ENCODE measurements at regions not wholly inside any gene's neighbourhood (a gene's known extent, or its start where the extent isn't known, plus 50 kb on each side); places are given as distances from the start of the nearest gene placed in this dataset.

DNA sequence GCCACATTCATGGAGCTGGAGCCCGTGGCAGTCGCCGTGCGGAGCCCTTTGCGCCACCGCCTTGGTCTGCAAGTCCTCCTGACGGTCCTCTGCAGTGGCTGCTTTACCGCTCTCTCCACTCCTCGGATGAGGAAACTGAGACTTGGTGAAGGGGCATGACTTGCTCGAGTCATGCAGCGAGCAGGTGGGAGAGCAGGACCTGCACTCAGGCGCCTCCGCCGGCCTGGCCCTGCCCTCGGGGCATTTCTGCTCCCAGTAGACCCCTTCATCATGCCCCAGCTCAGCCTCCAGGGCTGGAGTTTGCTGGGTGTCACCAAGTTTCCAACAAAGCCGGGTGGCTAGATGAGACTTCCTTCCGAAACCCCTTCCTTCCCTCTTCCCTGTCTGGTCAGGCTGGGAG lies 100.0 kb upstream of the TARDBP start (continued):
- TF ChIP-seq, protein P1, sequence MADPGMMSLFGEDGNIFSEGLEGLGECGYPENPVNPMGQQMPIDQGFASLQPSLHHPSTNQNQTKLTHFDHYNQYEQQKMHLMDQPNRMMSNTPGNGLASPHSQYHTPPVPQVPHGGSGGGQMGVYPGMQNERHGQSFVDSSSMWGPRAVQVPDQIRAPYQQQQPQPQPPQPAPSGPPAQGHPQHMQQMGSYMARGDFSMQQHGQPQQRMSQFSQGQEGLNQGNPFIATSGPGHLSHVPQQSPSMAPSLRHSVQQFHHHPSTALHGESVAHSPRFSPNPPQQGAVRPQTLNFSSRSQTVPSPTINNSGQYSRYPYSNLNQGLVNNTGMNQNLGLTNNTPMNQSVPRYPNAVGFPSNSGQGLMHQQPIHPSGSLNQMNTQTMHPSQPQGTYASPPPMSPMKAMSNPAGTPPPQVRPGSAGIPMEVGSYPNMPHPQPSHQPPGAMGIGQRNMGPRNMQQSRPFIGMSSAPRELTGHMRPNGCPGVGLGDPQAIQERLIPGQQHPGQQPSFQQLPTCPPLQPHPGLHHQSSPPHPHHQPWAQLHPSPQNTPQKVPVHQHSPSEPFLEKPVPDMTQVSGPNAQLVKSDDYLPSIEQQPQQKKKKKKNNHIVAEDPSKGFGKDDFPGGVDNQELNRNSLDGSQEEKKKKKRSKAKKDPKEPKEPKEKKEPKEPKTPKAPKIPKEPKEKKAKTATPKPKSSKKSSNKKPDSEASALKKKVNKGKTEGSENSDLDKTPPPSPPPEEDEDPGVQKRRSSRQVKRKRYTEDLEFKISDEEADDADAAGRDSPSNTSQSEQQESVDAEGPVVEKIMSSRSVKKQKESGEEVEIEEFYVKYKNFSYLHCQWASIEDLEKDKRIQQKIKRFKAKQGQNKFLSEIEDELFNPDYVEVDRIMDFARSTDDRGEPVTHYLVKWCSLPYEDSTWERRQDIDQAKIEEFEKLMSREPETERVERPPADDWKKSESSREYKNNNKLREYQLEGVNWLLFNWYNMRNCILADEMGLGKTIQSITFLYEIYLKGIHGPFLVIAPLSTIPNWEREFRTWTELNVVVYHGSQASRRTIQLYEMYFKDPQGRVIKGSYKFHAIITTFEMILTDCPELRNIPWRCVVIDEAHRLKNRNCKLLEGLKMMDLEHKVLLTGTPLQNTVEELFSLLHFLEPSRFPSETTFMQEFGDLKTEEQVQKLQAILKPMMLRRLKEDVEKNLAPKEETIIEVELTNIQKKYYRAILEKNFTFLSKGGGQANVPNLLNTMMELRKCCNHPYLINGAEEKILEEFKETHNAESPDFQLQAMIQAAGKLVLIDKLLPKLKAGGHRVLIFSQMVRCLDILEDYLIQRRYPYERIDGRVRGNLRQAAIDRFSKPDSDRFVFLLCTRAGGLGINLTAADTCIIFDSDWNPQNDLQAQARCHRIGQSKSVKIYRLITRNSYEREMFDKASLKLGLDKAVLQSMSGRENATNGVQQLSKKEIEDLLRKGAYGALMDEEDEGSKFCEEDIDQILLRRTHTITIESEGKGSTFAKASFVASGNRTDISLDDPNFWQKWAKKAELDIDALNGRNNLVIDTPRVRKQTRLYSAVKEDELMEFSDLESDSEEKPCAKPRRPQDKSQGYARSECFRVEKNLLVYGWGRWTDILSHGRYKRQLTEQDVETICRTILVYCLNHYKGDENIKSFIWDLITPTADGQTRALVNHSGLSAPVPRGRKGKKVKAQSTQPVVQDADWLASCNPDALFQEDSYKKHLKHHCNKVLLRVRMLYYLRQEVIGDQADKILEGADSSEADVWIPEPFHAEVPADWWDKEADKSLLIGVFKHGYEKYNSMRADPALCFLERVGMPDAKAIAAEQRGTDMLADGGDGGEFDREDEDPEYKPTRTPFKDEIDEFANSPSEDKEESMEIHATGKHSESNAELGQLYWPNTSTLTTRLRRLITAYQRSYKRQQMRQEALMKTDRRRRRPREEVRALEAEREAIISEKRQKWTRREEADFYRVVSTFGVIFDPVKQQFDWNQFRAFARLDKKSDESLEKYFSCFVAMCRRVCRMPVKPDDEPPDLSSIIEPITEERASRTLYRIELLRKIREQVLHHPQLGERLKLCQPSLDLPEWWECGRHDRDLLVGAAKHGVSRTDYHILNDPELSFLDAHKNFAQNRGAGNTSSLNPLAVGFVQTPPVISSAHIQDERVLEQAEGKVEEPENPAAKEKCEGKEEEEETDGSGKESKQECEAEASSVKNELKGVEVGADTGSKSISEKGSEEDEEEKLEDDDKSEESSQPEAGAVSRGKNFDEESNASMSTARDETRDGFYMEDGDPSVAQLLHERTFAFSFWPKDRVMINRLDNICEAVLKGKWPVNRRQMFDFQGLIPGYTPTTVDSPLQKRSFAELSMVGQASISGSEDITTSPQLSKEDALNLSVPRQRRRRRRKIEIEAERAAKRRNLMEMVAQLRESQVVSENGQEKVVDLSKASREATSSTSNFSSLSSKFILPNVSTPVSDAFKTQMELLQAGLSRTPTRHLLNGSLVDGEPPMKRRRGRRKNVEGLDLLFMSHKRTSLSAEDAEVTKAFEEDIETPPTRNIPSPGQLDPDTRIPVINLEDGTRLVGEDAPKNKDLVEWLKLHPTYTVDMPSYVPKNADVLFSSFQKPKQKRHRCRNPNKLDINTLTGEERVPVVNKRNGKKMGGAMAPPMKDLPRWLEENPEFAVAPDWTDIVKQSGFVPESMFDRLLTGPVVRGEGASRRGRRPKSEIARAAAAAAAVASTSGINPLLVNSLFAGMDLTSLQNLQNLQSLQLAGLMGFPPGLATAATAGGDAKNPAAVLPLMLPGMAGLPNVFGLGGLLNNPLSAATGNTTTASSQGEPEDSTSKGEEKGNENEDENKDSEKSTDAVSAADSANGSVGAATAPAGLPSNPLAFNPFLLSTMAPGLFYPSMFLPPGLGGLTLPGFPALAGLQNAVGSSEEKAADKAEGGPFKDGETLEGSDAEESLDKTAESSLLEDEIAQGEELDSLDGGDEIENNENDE (IDR thresholded peaks at IDR 0.05; ENCODE audit: insufficient replicate concordance, low read length), result no peak
- no peak for TF ChIP-seq SIX5 (IDR thresholded peaks at IDR 0.05; ENCODE audit: low read depth, low read length)
- TF ChIP-seq, protein P2, sequence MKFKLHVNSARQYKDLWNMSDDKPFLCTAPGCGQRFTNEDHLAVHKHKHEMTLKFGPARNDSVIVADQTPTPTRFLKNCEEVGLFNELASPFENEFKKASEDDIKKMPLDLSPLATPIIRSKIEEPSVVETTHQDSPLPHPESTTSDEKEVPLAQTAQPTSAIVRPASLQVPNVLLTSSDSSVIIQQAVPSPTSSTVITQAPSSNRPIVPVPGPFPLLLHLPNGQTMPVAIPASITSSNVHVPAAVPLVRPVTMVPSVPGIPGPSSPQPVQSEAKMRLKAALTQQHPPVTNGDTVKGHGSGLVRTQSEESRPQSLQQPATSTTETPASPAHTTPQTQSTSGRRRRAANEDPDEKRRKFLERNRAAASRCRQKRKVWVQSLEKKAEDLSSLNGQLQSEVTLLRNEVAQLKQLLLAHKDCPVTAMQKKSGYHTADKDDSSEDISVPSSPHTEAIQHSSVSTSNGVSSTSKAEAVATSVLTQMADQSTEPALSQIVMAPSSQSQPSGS (IDR thresholded peaks at IDR 0.05; ENCODE audit: low read length), result no peak
- TF ChIP-seq YY1 (IDR thresholded peaks at IDR 0.05; ENCODE audit: low read depth, low read length), result no peak

Data from H1 (cell line).